Esophagus squamous epithelium (tissue), 5 donors: ENCODE measurements at regions not wholly inside any gene's neighbourhood (a gene's known extent, or its start where the extent isn't known, plus 50 kb on each side); places are given as distances from the start of the nearest gene placed in this dataset.

ENCODE experiments used
- DNase-seq: peaks from one replicate; lab custom pipeline; 2025; lab: John Stamatoyannopoulos, UW
- H3K27ac ChIP-seq, 4 donors: fragments of 200-600 bp; sonication (generic); one replicate each; pipeline ENCODE4 v1.5.1; 2016 to 2019; ENCODE audit warnings: mild to moderate bottlenecking in 1 of 4
- H3K27me3 ChIP-seq, 4 donors: fragments of 200-600 bp; sonication (generic); 1 replicate in 3 of 4; 2 replicates in 1 of 4; pipeline versions ENCODE4 v1.5.1 to v1.6.0; 2017 to 2021; ENCODE audit warnings: antibody characterized with exemption in 1 of 4
- H3K36me3 ChIP-seq, 3 donors: fragments of 200-600 bp; sonication (generic); one replicate each; pipeline ENCODE4 v1.5.1; 2016 to 2019
- H3K4me1 ChIP-seq, 3 donors: fragments of 200-600 bp; sonication (generic); one replicate each; pipeline ENCODE4 v1.5.1; 2017 to 2019
- H3K4me3 ChIP-seq, 4 donors: fragments of 200-600 bp; sonication (generic); 1 replicate in 3 of 4; 2 replicates in 1 of 4; pipeline ENCODE4 v1.5.1; 2016 to 2019; ENCODE audit warnings: mild to moderate bottlenecking in 2 of 4, moderate library complexity in 1 of 4
- H3K9me3 ChIP-seq, 3 donors: fragments of 200-600 bp; sonication (generic); one replicate each; pipeline ENCODE4 v1.5.1; 2016 to 2019
- POLR2A ChIP-seq, 4 donors: fragments of 450-650 bp; IDR thresholded peaks; one replicate each; pipeline ENCODE4 v1.6.1; 2017; ENCODE audit warnings: antibody characterized with exemption in 4 of 4, mild to moderate bottlenecking in 4 of 4, moderate library complexity in 3 of 4
- WGBS, 2 donors: methylation state at CpG; one replicate each; pipeline ENCODE4 v1.1.5; 2018; 5-methylcytosine and 5-hydroxymethylcytosine counted together
- intact Hi-C: fragments of 100-400 bp; cut with DNase I; formaldehyde crosslinking; loops from one replicate; pipeline ENCODE4 v1.15.0; 2022
- TF ChIP-seq, protein P1 (sequence below), 6 experiments: fragments of 450-650 bp in 4 of 6; fragments of 200-600 bp in 2 of 6; sonication (generic) in 2 of 6; IDR thresholded peaks; one replicate each; pipeline ENCODE4 v1.5.1; 2016 to 2019; ENCODE audit warnings: antibody characterized with exemption in 6 of 6, mild to moderate bottlenecking in 4 of 6, moderate library complexity in 4 of 6
- donor health status: DM: yes; HTN: yes; CAD: no.

GRCh38 chr13:105037110-105037509 lies 1498.4 kb downstream of the EFNB2 start:
- no peak overlapping the region for H3K4me3 ChIP-seq
- no peaks in the 10 kb centered on the region for H3K4me1 ChIP-seq
- TF ChIP-seq, protein P1, sequence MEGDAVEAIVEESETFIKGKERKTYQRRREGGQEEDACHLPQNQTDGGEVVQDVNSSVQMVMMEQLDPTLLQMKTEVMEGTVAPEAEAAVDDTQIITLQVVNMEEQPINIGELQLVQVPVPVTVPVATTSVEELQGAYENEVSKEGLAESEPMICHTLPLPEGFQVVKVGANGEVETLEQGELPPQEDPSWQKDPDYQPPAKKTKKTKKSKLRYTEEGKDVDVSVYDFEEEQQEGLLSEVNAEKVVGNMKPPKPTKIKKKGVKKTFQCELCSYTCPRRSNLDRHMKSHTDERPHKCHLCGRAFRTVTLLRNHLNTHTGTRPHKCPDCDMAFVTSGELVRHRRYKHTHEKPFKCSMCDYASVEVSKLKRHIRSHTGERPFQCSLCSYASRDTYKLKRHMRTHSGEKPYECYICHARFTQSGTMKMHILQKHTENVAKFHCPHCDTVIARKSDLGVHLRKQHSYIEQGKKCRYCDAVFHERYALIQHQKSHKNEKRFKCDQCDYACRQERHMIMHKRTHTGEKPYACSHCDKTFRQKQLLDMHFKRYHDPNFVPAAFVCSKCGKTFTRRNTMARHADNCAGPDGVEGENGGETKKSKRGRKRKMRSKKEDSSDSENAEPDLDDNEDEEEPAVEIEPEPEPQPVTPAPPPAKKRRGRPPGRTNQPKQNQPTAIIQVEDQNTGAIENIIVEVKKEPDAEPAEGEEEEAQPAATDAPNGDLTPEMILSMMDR (IDR thresholded peaks at IDR 0.05), result no peak
- no peak for TF ChIP-seq POLR2A (IDR thresholded peaks at IDR 0.05)
- no peak for DNase-seq
- intact Hi-C loops, result no loop called here
- H3K27me3 ChIP-seq, result no peaks in the 10 kb centered on the region
- H3K36me3 ChIP-seq, result no peaks in the 10 kb centered on the region
- H3K9me3 ChIP-seq, result no peaks in the 10 kb centered on the region
- WGBS, 2 donors, result 83 to 86% methylated on average over 2 of the region's 2 CpGs
- no peak overlapping the region for H3K27ac ChIP-seq

- intact Hi-C loops, result no loop called here
- no peaks in the 10 kb centered on the region for H3K27me3 ChIP-seq
- H3K4me3 ChIP-seq, result no peak overlapping the region
- TF ChIP-seq, protein P1 (IDR thresholded peaks at IDR 0.05), result no peak
- no peaks in the 10 kb centered on the region for H3K9me3 ChIP-seq
- no peak for DNase-seq
- no peaks in the 10 kb centered on the region for H3K4me1 ChIP-seq
- no peaks in the 10 kb centered on the region for H3K36me3 ChIP-seq
- H3K27ac ChIP-seq, result no peak overlapping the region
- WGBS, 2 donors, result 17 to 37% methylated on average over 4 of the region's 4 CpGs
Observed at GRCh38 chr13:105035092-105035491, 1500.4 kb downstream of the EFNB2 start.

GRCh38 chr13:105033999-105034398 lies 1501.5 kb downstream of the EFNB2 start:
- no peak overlapping the region for H3K4me3 ChIP-seq
- H3K9me3 ChIP-seq, result no peaks in the 10 kb centered on the region
- no peaks in the 10 kb centered on the region for H3K36me3 ChIP-seq
- no peak for DNase-seq
- intact Hi-C loops, result no loop called here
- no peak overlapping the region for H3K27ac ChIP-seq
- H3K4me1 ChIP-seq, result no peaks in the 10 kb centered on the region
- 81 to 83% methylated on average over 2 of the region's 2 CpGs for WGBS, 2 donors
- H3K27me3 ChIP-seq, result no peaks in the 10 kb centered on the region
- no peak for TF ChIP-seq POLR2A (IDR thresholded peaks at IDR 0.05)
- TF ChIP-seq, protein P1 (IDR thresholded peaks at IDR 0.05), result no peak

DNA sequence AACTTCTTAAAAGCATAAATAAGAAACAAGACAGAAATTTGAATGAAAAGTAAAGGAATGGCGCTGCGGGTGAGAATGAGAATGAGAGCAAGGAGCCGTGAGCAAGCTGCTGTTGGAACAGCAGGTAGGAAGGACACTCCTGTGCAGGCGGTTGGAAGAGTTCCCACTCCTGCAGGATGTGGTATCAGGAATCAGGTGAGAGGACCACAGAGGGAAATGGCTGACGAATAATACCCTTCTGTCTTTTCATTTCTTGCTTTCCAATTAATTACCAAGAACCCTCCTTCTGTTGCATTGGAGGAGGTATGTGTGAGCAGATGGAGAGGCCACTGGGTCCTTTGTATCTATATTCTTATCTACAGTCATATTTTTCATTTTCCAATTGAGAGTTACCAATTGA lies 1504.2 kb downstream of the EFNB2 start:
- intact Hi-C loops, result no loop called here
- no peak overlapping the region for H3K4me3 ChIP-seq
- H3K9me3 ChIP-seq, result no peaks in the 10 kb centered on the region
- no peaks in the 10 kb centered on the region for H3K4me1 ChIP-seq
- no peak overlapping the region for H3K27ac ChIP-seq
- no peaks in the 10 kb centered on the region for H3K27me3 ChIP-seq
- DNase-seq, result no peak
- TF ChIP-seq POLR2A (IDR thresholded peaks at IDR 0.05), result no peak
- 84 to 90% methylated on average over 5 of the region's 5 CpGs for WGBS, 2 donors
- H3K36me3 ChIP-seq, result no peaks in the 10 kb centered on the region

DNA sequence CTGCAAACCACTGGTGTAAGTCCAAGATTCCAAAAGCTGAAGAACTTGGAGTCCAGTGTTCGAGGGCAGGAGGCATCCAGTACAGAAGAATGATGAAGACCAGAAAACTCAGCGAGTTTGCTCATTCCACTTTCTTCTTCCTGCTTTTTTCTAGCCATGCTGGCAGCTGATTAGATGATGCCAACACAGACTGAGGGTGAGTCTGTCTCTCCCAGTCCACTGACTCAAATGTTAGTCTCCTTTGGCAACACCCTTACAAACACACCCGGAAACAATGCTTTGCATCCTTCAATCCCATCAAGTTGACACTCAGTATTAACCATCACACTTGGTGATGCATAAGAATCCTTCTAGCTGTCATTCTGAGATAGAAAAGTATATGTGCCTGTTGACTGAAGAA lies 1504.6 kb downstream of the EFNB2 start:
- 70 to 81% methylated on average over 3 of the region's 3 CpGs for WGBS, 2 donors
- H3K4me3 ChIP-seq, result no peak overlapping the region
- intact Hi-C loops, result no loop called here

More for the DNA sequence above, 1504.6 kb downstream of the EFNB2 start:
- no peaks in the 10 kb centered on the region for H3K36me3 ChIP-seq
- H3K27me3 ChIP-seq, result no peaks in the 10 kb centered on the region
- TF ChIP-seq, protein P1 (IDR thresholded peaks at IDR 0.05), result no peak
- no peak for TF ChIP-seq POLR2A (IDR thresholded peaks at IDR 0.05)
- no peak for DNase-seq
- no peaks in the 10 kb centered on the region for H3K9me3 ChIP-seq
- no peaks in the 10 kb centered on the region for H3K4me1 ChIP-seq
- no peak overlapping the region for H3K27ac ChIP-seq
